Suprapubic skin (tissue), 4 donors: ENCODE measurements at regions not wholly inside any gene's neighbourhood (a gene's known extent, or its start where the extent isn't known, plus 50 kb on each side); places are given as distances from the start of the nearest gene placed in this dataset.

Source experiments
- DNase-seq, 2 donors: peaks; one replicate each; pipeline ENCODE4 v3.0.0-alpha.2; 2019; ENCODE audit warnings: low spot score in 2 of 2
- H3K27ac ChIP-seq: fragments of 200-600 bp; sonication (generic); one replicate; pipeline ENCODE4 v1.5.1; 2019
- H3K27me3 ChIP-seq: fragments of 200-600 bp; sonication (generic); one replicate; pipeline ENCODE4 v1.5.1; 2019
- H3K36me3 ChIP-seq: fragments of 200-600 bp; sonication (generic); one replicate; pipeline ENCODE4 v1.5.1; 2019
- H3K4me1 ChIP-seq: fragments of 200-600 bp; sonication (generic); one replicate; pipeline ENCODE4 v1.5.1; 2019
- H3K4me3 ChIP-seq: fragments of 200-600 bp; sonication (generic); one replicate; pipeline ENCODE4 v1.5.1; 2019; ENCODE audit warnings: mild to moderate bottlenecking
- H3K9me3 ChIP-seq: fragments of 200-600 bp; sonication (generic); one replicate; pipeline ENCODE4 v1.5.1; 2019
- EP300 ChIP-seq: sonication (generic); formaldehyde crosslinking; IDR thresholded peaks from one replicate; pipeline ENCODE4 v1.6.1; 2017; ENCODE audit warnings: antibody characterized with exemption
- POLR2A ChIP-seq, 2 donors: fragments of 450-650 bp; IDR thresholded peaks; one replicate each; pipeline ENCODE4 v1.6.1; 2017; ENCODE audit warnings: antibody characterized with exemption in 2 of 2, mild to moderate bottlenecking in 2 of 2, moderate library complexity in 2 of 2
- POLR2AphosphoS5 ChIP-seq, 3 donors: sonication (generic); formaldehyde crosslinking; IDR thresholded peaks; one replicate each; pipeline ENCODE4 v1.6.1; 2017; ENCODE audit warnings: antibody characterized with exemption in 3 of 3
- WGBS: methylation state at CpG from one replicate; pipeline ENCODE4 v1.1.5; 2018; 5-methylcytosine and 5-hydroxymethylcytosine counted together
- TF ChIP-seq, protein P1 (sequence below), 2 donors: fragments of 200-600 bp in 1 of 2; fragments of 450-650 bp in 1 of 2; sonication (generic) in 1 of 2; IDR thresholded peaks; one replicate each; pipeline ENCODE4 v1.5.1; 2016 to 2019; ENCODE audit warnings: antibody characterized with exemption in 2 of 2, mild to moderate bottlenecking in 1 of 2, moderate library complexity in 1 of 2

DNA sequence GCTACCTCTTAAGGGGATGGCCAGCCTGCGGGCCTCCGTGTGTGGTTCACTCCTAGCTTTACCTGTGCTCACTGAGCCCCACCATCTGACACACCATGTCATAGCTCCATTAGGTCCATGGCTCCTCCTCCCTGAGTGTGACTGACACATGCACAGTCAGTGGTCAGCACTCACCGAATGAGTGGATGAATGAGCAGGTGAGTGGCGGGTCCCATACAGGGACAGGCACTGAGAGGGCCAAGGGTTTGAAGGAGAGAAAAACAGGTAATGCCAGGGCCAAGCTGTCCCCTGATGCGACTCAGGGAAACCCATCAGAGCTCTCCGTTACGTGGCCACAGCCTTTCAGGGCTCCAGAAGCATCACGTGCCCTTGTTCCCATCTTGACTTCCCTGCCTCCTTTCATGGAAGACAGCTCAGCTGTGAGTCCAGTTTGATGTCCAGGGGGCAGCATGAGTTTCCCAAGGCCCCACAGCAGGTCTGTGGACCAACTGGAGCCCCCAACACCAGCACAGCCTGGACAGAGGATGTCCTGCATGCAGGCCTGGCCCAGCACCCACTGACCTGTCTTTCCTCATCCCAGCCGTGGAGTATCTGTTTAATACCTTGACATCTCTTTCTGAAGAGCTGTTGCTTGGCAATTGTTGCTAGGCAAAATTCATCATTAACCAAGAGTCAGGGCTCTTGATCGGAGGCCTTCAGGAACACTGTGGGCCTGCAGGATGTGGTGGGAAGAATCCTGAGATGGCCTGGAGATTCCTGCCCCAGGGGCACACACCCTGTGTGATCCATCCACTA, 84.4 kb downstream of the PLXNA1 start:
- no peaks in the 10 kb centered on the region for H3K36me3 ChIP-seq
- no peak overlapping the region for H3K4me3 ChIP-seq
- peaks cover 8% of the 10 kb centered on the region for H3K27me3 ChIP-seq
- H3K4me1 ChIP-seq: peaks cover 45% of the 10 kb centered on the region
- H3K27ac ChIP-seq: no peak overlapping the region
- H3K9me3 ChIP-seq: no peaks in the 10 kb centered on the region
- WGBS: 95% methylated on average over 8 of the region's 10 CpGs
- no peak for DNase-seq
- no peak for TF ChIP-seq EP300
- TF ChIP-seq, protein P1, sequence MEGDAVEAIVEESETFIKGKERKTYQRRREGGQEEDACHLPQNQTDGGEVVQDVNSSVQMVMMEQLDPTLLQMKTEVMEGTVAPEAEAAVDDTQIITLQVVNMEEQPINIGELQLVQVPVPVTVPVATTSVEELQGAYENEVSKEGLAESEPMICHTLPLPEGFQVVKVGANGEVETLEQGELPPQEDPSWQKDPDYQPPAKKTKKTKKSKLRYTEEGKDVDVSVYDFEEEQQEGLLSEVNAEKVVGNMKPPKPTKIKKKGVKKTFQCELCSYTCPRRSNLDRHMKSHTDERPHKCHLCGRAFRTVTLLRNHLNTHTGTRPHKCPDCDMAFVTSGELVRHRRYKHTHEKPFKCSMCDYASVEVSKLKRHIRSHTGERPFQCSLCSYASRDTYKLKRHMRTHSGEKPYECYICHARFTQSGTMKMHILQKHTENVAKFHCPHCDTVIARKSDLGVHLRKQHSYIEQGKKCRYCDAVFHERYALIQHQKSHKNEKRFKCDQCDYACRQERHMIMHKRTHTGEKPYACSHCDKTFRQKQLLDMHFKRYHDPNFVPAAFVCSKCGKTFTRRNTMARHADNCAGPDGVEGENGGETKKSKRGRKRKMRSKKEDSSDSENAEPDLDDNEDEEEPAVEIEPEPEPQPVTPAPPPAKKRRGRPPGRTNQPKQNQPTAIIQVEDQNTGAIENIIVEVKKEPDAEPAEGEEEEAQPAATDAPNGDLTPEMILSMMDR (IDR thresholded peaks at IDR 0.05): no peak
- no peak for TF ChIP-seq POLR2AphosphoS5 (IDR thresholded peaks at IDR 0.05)
- no peak for TF ChIP-seq POLR2A (IDR thresholded peaks at IDR 0.05)

DNA sequence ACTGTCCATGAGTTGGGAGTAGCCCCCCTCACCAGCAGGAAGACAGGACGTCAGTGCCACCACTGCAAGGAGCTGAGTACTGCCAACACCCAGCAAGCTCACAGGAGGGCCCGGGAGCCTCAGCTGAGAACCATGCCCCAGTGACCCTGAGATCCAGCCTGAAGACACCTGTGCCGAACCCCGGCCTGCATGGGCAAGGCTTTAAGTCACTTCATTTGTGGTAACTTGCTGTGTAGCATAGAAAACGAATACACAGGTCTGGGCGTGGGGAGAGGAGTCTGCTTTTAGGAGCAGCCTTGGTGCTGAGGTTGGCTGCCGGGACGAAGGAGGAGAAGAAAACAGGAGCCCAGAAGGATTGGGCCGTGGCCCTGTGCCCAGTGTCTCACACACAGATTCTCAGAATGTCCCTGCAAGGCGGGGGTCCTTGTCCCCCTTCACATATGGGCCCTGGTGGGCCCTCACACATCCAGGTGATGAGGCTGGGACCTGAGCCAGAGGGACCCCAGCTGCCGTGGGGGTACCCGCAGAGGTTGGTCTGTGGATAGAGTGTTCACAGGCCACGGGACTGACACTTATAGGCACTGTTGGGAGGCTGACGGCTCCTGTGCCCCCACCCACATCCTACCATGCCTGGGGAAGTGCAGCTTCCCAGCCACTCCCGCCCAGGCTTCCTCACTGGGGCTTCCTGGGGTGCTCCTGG, 85.3 kb downstream of the PLXNA1 start:
- no peak for TF ChIP-seq POLR2A (IDR thresholded peaks at IDR 0.05)
- H3K4me3 ChIP-seq: no peak overlapping the region
- no peaks in the 10 kb centered on the region for H3K9me3 ChIP-seq
- peaks cover 8% of the 10 kb centered on the region for H3K27me3 ChIP-seq
- WGBS: 82% methylated on average over 7 of the region's 15 CpGs
- H3K27ac ChIP-seq: no peak overlapping the region
- no peaks in the 10 kb centered on the region for H3K36me3 ChIP-seq
- no peak for DNase-seq
- H3K4me1 ChIP-seq: peaks cover 54% of the 10 kb centered on the region

DNA sequence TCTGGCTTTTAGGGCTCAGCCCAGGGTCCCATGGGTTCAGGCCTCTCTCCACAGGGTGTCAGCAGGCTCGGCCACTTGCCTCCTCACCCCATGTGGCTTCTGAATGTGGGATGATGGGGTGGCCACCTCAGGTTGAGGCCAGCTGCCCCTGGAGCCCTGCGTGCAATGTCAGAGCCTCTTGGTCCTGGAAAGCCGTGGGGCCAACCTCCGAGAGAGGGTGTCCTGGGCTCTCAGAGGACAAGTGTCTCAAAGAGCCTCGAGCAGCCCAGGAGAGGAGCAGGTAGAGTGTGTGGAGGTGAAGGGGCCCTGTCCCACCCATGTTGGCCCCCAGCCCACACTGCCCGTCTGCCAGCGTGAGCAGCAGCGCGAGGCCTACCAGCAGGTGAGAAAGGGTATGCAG, 86.0 kb downstream of the PLXNA1 start:
- H3K9me3 ChIP-seq: no peaks in the 10 kb centered on the region
- no peak overlapping the region for H3K4me3 ChIP-seq
- TF ChIP-seq EP300: no peak
- TF ChIP-seq POLR2AphosphoS5 (IDR thresholded peaks at IDR 0.05): no peak
- TF ChIP-seq, protein P1 (IDR thresholded peaks at IDR 0.05): no peak
- TF ChIP-seq POLR2A (IDR thresholded peaks at IDR 0.05): no peak
- H3K27me3 ChIP-seq: peaks cover 8% of the 10 kb centered on the region
- no peak for DNase-seq
- WGBS: 96% methylated on average over 7 of the region's 9 CpGs
- H3K36me3 ChIP-seq: no peaks in the 10 kb centered on the region
- peaks cover 60% of the 10 kb centered on the region for H3K4me1 ChIP-seq
- no peak overlapping the region for H3K27ac ChIP-seq

DNA sequence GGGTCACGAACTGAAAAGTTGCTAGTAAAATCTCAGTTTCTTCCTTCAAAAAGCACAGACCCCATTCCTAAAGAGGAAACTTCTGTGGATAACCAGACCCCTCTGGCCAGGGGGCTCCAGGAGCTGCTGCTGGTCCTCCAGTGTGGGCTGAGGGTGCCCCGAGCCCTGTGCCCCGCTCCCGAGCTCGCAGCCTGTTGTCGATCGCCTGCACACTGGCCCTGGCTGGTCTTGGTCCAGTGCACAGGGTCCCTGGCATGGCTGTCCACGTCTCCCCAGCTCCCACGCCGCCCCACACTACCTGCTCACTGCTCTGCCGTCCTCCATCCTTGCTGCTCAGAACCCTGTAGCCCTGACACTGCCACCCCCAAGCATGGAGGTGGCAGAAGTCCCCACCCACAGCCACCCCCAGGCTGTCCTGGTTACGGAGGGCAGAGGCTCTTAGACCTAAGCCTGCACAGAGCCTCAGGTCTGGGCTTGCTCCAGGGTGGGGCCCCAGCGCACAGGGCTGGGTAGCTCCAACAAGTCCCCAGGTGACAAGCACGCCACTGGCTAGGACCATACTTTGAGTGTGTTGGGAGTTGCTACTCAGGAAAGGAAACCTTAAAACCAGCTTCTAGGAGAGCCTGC, 87.0 kb downstream of the PLXNA1 start:
- no peak overlapping the region for H3K27ac ChIP-seq
- 86% methylated on average over 7 of the region's 14 CpGs for WGBS
- DNase-seq: peak in 1 of 2 donors; percentile 50
- no peak overlapping the region for H3K4me3 ChIP-seq
- peaks cover 68% of the 10 kb centered on the region for H3K4me1 ChIP-seq
- no peaks in the 10 kb centered on the region for H3K9me3 ChIP-seq
- H3K36me3 ChIP-seq: no peaks in the 10 kb centered on the region
- TF ChIP-seq POLR2AphosphoS5 (IDR thresholded peaks at IDR 0.05) (no peak), POLR2A (IDR thresholded peaks at IDR 0.05) (no peak), EP300 (no peak)
- TF ChIP-seq, protein P1 (IDR thresholded peaks at IDR 0.05): no peak
- H3K27me3 ChIP-seq: peaks cover 3% of the 10 kb centered on the region

DNA sequence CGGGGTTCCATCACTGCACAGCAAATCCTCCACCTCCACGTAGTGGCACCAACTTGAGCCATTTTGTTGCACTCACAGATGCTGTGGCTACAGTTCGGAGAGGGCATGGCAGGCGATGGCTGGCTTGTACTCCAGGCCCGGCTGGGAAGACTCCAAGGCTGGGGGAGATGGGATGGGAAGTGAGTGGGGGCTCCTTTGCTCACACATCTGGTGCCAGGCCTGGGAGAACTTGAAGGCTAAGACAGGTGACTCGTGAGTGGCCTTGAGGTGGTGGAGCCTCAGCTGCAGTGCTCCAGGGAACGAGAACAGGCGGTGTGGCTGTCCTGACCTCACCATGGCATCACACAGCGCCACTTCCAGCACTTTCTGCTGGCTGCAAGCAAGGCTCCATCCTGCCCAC, 87.9 kb downstream of the PLXNA1 start:
- no peak overlapping the region for H3K27ac ChIP-seq
- no peak overlapping the region for H3K4me3 ChIP-seq
- no peaks in the 10 kb centered on the region for H3K36me3 ChIP-seq
- DNase-seq: peak; percentile 44 to 69
- H3K4me1 ChIP-seq: peaks cover 64% of the 10 kb centered on the region
- TF ChIP-seq POLR2AphosphoS5 (IDR thresholded peaks at IDR 0.05): no peak
- TF ChIP-seq EP300: no peak
- TF ChIP-seq, protein P1 (IDR thresholded peaks at IDR 0.05): no peak
- no peak for TF ChIP-seq POLR2A (IDR thresholded peaks at IDR 0.05)
- no peaks in the 10 kb centered on the region for H3K9me3 ChIP-seq
- WGBS: 91% methylated on average over 9 of the region's 9 CpGs
- peaks cover 2% of the 10 kb centered on the region for H3K27me3 ChIP-seq
